ENCODE measurements at regions not wholly inside any gene's neighbourhood (a gene's known extent, or its start where the extent isn't known, plus 50 kb on each side); places are given as distances from the start of the nearest gene placed in this dataset.
A peak's percentile ranks its signal among the peaks of the same experiment; 100 is the strongest.

GRCh38 chr2:196538646-196539045 lies 100.9 kb upstream of the CCDC150 start:
- DNase-seq = no peak

GRCh38 chr2:196544906-196545433 lies 94.5 kb upstream of the CCDC150 start:
- DNase-seq = no peak

- DNase-seq = no peak
These were observed 93.2 kb upstream of the CCDC150 start for GRCh38 chr2:196546151-196546919.

- DNase-seq = no peak
These were observed 90.5 kb upstream of the CCDC150 start for GRCh38 chr2:196549052-196549451.

- DNase-seq = no peak
These were observed 88.5 kb upstream of the CCDC150 start for GRCh38 chr2:196551014-196551413.

GRCh38 chr2:196555161-196555560 lies 84.4 kb upstream of the CCDC150 start:
- no peak for DNase-seq

GRCh38 chr2:196555726-196556125 lies 83.8 kb upstream of the CCDC150 start:
- no peak for DNase-seq

- DNase-seq = no peak
These were observed 81.0 kb upstream of the CCDC150 start for GRCh38 chr2:196558497-196558896.

GRCh38 chr2:196563876-196564275 lies 75.6 kb upstream of the CCDC150 start:
- DNase-seq = no peak

GRCh38 chr2:196565106-196565765 lies 74.3 kb upstream of the CCDC150 start:
- DNase-seq = no peak

GRCh38 chr2:196565982-196566381 lies 73.5 kb upstream of the CCDC150 start:
- DNase-seq = no peak

GRCh38 chr2:196566961-196567666 lies 72.4 kb upstream of the CCDC150 start:
- no peak for DNase-seq

- DNase-seq = no peak
These were observed 71.0 kb upstream of the CCDC150 start for GRCh38 chr2:196568506-196568905.

- no peak for DNase-seq
These were observed 54.6 kb upstream of the CCDC150 start for GRCh38 chr2:196584903-196585302.

GRCh38 chr2:196586511-196586991 lies 53.0 kb upstream of the CCDC150 start:
- peak in 2 of 3 experiments; percentile 1 to 56 for DNase-seq

GRCh38 chr2:196587056-196587455 lies 52.5 kb upstream of the CCDC150 start:
- no peak for DNase-seq

- no peak for DNase-seq
These were observed 51.8 kb upstream of the CCDC150 start for GRCh38 chr2:196587739-196588138.

GRCh38 chr2:196589419-196589818 lies 50.1 kb upstream of the CCDC150 start:
- peak in 1 of 3 experiments; percentile 25 for DNase-seq
